IMR-90 (cell line): ENCODE measurements at regions not wholly inside any gene's neighbourhood (a gene's known extent, or its start where the extent isn't known, plus 50 kb on each side); places are given as distances from the start of the nearest gene placed in this dataset.

ENCODE experiments used
- ATAC-seq: fragments of 200-7000 bp; cut with Tn5 transposase; 2 replicates; pipeline ENCODE4 v1.9.1; 2020; ENCODE audit warnings: low read depth, mild to moderate bottlenecking, moderate library complexity
- BruUV-seq: library from RNA; stranded (reverse); fragments of 400-500 nt; replicated peaks from 2 replicates; lab custom pipeline; 2021; lab: Mats Ljungman, UMichigan
- CTCF ChIA-PET: fragments of 300-600 bp; formaldehyde crosslinking; extraction: SDS; loops from one replicate; lab custom pipeline; 2021; ENCODE audit warnings: antibody characterized with exemption; lab: Yijun Ruan, JAX
- POLR2A ChIA-PET: fragments of 300-600 bp; sonication (Branson Sonifier 250); formaldehyde crosslinking; loops from one replicate; lab custom pipeline; 2022; ENCODE audit warnings: antibody characterized with exemption; ENCODE audit not compliant: unreplicated experiment; lab: Charles Lee
- DNase-seq: peaks from one replicate; pipeline ENCODE4 v3.0.0; 2013
- H2AFZ ChIP-seq: replicated peaks from 2 replicates; pipeline ENCODE3; 2013; ENCODE audit warnings: low read length, mild to moderate bottlenecking; ENCODE audit not compliant: poor library complexity
- H2AK5ac ChIP-seq: 2 replicates; pipeline ENCODE4 v1.6.1; 2013; ENCODE audit warnings: low read depth, low read length, inconsistent platforms
- H2AK9ac ChIP-seq: replicated peaks from 2 replicates; pipeline ENCODE3; 2013; ENCODE audit warnings: mild to moderate bottlenecking, low read depth, low read length, moderate library complexity; ENCODE audit not compliant: poor library complexity
- H2BK120ac ChIP-seq: 2 replicates; pipeline ENCODE4 v1.6.1; 2013; ENCODE audit warnings: low read depth, low read length, inconsistent platforms
- H2BK15ac ChIP-seq: 3 replicates; pipeline ENCODE4 v1.6.1; 2013; ENCODE audit warnings: low read depth, low read length, inconsistent platforms
- H2BK20ac ChIP-seq: 2 replicates; pipeline ENCODE4 v1.6.1; 2013; ENCODE audit warnings: low read depth, mild to moderate bottlenecking, inconsistent platforms, low read length, moderate library complexity
- H2BK5ac ChIP-seq: 2 replicates; pipeline ENCODE4 v1.6.1; 2013; ENCODE audit warnings: mild to moderate bottlenecking, low read depth, low read length, inconsistent platforms; ENCODE audit not compliant: poor library complexity, severe bottlenecking
- H3K14ac ChIP-seq: replicated peaks from 2 replicates; pipeline ENCODE4 v1.6.1; 2013; ENCODE audit warnings: low read depth, low read length, inconsistent platforms
- H3K18ac ChIP-seq: 2 replicates; pipeline ENCODE4 v1.6.1; 2013; ENCODE audit warnings: low read depth, low read length, control low read depth
- H3K23ac ChIP-seq: 2 replicates; pipeline ENCODE4 v1.6.1; 2013; ENCODE audit warnings: low read depth, low read length, inconsistent platforms
- H3K27ac ChIP-seq: 2 replicates; pipeline ENCODE4 v1.5.1; 2013; ENCODE audit warnings: mild to moderate bottlenecking, control low read depth, low read length; ENCODE audit not compliant: insufficient read depth
- H3K27me3 ChIP-seq: 2 replicates; pipeline ENCODE4 v1.6.1; 2013; ENCODE audit warnings: low read length; ENCODE audit not compliant: control insufficient read depth, insufficient read depth
- H3K36me3 ChIP-seq: 2 replicates; pipeline ENCODE4 v1.6.1; 2013; ENCODE audit warnings: low read length, mixed read lengths; ENCODE audit not compliant: control insufficient read depth, insufficient read depth
- H3K4ac ChIP-seq: 2 replicates; pipeline ENCODE4 v1.6.1; 2013; ENCODE audit warnings: low read depth, low read length, inconsistent platforms
- H3K4me1 ChIP-seq: 2 replicates; pipeline ENCODE4 v1.6.1; 2013; ENCODE audit warnings: low read length, mixed read lengths; ENCODE audit not compliant: control insufficient read depth, insufficient read depth
- H3K4me2 ChIP-seq: 2 replicates; pipeline ENCODE4 v1.6.1; 2013; ENCODE audit warnings: low read depth, mild to moderate bottlenecking, control low read depth, low read length, moderate library complexity
- H3K4me3 ChIP-seq: 2 replicates; pipeline ENCODE4 v1.5.1; 2013; ENCODE audit warnings: low read depth, mild to moderate bottlenecking, control low read depth, low read length, moderate library complexity; ENCODE audit not compliant: insufficient read depth
- H3K56ac ChIP-seq: 2 replicates; pipeline ENCODE4 v1.6.1; 2013; ENCODE audit warnings: low read length, inconsistent platforms; ENCODE audit not compliant: insufficient read depth; ENCODE audit errors: extremely low read depth
- H3K79me1 ChIP-seq, 2 experiments: 2 replicates each; pipeline ENCODE4 v1.6.1; 2013; ENCODE audit warnings: low read length in 2 of 2, inconsistent platforms in 1 of 2, low read depth in 1 of 2
- H3K9ac ChIP-seq: 2 replicates; pipeline ENCODE4 v1.6.1; 2013; ENCODE audit warnings: low read depth, low read length, control low read depth
- H3K9me1 ChIP-seq: 2 replicates; pipeline ENCODE4 v1.6.1; 2013; ENCODE audit warnings: low read length, inconsistent platforms; ENCODE audit not compliant: insufficient read depth
- H3K9me3 ChIP-seq: 2 replicates; pipeline ENCODE4 v1.6.1; 2013; ENCODE audit warnings: low read length; ENCODE audit not compliant: control insufficient read depth, insufficient read depth
- H4K20me1 ChIP-seq: 2 replicates; pipeline ENCODE4 v1.6.1; 2013; ENCODE audit warnings: low read length, inconsistent platforms; ENCODE audit not compliant: insufficient read depth
- H4K5ac ChIP-seq: 2 replicates; pipeline ENCODE4 v1.6.1; 2013; ENCODE audit warnings: mild to moderate bottlenecking, low read depth, low read length, control low read depth
- H4K8ac ChIP-seq, 2 experiments: 2 replicates each; pipeline ENCODE4 v1.6.1; 2013; ENCODE audit warnings: low read depth in 2 of 2, low read length in 2 of 2, control low read depth in 1 of 2, inconsistent platforms in 1 of 2
- H4K91ac ChIP-seq: 2 replicates; pipeline ENCODE4 v1.6.1; 2013; ENCODE audit warnings: low read depth, low read length, inconsistent platforms; ENCODE audit not compliant: insufficient read depth
- CHD1 ChIP-seq: IDR thresholded peaks from 2 replicates; pipeline ENCODE4 v1.6.1; 2012; ENCODE audit warnings: low read depth, low read length, improper control_type of control experiment
- POLR2A ChIP-seq: IDR thresholded peaks from 2 replicates; pipeline ENCODE4 v1.6.1; 2012; ENCODE audit warnings: mild to moderate bottlenecking, low read depth, low read length
- USF2 ChIP-seq: fragments of 150-350 bp; IDR thresholded peaks from 2 replicates; pipeline ENCODE4 v1.6.1; 2017; ENCODE audit warnings: mild to moderate bottlenecking, antibody characterized with exemption, low read length, low read depth
- WGBS, 2 experiments: methylation state at CpG; one replicate each; pipeline versions ENCODE4 v1.1.5 to v1.1.7; 2013; ENCODE audit warnings: missing lambda C conversion rate in 2 of 2; ENCODE audit not compliant: insufficient read length in 1 of 2; ENCODE audit errors: extremely low coverage in 2 of 2; 5-methylcytosine and 5-hydroxymethylcytosine counted together
- dilution Hi-C: fragments of 300-500 bp; cut with HindIII; formaldehyde crosslinking; loops from one replicate; pipeline ENCODE4 v1.14.3; 2018; ENCODE audit warnings: low sequenced_read_pairs; ENCODE audit not compliant: unreplicated experiment
- in situ Hi-C: fragments of 300-500 bp; cut with MboI; formaldehyde crosslinking; loops from 3 replicates; pipeline ENCODE4 v1.14.3; 2019; ENCODE audit warnings: low sequenced_read_pairs, inconsistent platforms, mixed read lengths
- intact Hi-C: fragments of 100-400 bp; cut with micrococcal nuclease; formaldehyde crosslinking; loops from 2 replicates; pipeline ENCODE4 v1.10.0; 2022

DNA sequence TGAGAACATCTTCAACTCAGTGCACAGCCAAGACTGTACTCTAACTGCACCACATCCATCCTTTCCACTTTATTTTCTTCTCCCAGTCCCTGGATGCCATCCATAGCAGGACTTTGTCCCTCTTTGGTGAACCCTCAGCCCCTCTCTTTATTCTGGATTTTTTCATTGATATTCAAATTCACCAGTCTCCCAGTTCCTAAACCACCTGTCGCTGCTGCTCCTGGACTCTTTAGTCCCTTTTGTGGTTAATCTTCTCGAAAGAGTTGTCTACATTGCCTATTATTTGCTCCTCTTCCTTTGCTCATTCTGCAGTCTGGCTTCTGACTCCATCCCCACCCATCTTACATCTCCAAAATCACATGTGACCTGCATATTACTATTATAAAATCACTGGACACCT lies 59.4 kb upstream of the ZSWIM6 start:
- no TSS peak for BruUV-seq
- H3K4me2 ChIP-seq, result no peak overlapping the region
- DNase-seq, result no peak
- H3K4me1 ChIP-seq, result peaks cover 23% of the 10 kb centered on the region
- no peak overlapping the region for H2BK5ac ChIP-seq
- no peak overlapping the region for H2BK120ac ChIP-seq
- H4K8ac ChIP-seq, result no peak overlapping the region
- H2BK15ac ChIP-seq, result no peak overlapping the region
- no peak for ATAC-seq
- H3K18ac ChIP-seq, result no peak overlapping the region
- peaks cover 20% of the 10 kb centered on the region for H3K9me1 ChIP-seq
- in situ Hi-C loops, result no loop called here
- peaks cover 0 to 20% of the 10 kb centered on the region in 2 experiments; a peak in 2 of 4 replicates for H3K79me1 ChIP-seq
- H2AK9ac ChIP-seq, result no peak overlapping the region
- H2BK20ac ChIP-seq, result no peak overlapping the region
- ChIA-PET CTCF (no interaction called here), POLR2A (no interaction called here)
- no peak overlapping the region for H2AK5ac ChIP-seq
- H4K5ac ChIP-seq, result no peak overlapping the region
- no peaks in the 10 kb centered on the region for H3K9me3 ChIP-seq
- intact Hi-C loops, result loop anchor here (10.0 kb wide), 1 partner anchor 132 kb away; no protein-coding TSS in a partner anchor
- WGBS, 2 experiments, result 95% methylated on average over 2 of the region's 2 CpGs; no CpG with 5 or more reads in 1 of the 2 experiments
- no peaks in the 10 kb centered on the region for H3K36me3 ChIP-seq
- no peak overlapping the region for H2AFZ ChIP-seq
- H3K9ac ChIP-seq, result no peak overlapping the region
- H4K20me1 ChIP-seq, result no peaks in the 10 kb centered on the region
- no peaks in the 10 kb centered on the region for H3K27me3 ChIP-seq
- no peak overlapping the region for H3K4ac ChIP-seq
- no peak overlapping the region for H3K56ac ChIP-seq
- no peak overlapping the region for H3K4me3 ChIP-seq
- no peak overlapping the region for H4K91ac ChIP-seq
- no peak overlapping the region for H3K27ac ChIP-seq
- no peak overlapping the region for H3K14ac ChIP-seq
- H3K23ac ChIP-seq, result no peak overlapping the region
- TF ChIP-seq USF2 (no peak), POLR2A (no peak), CHD1 (no peak)
- dilution Hi-C loops, result no loop called here
